ENCODE measurements at regions not wholly inside any gene's neighbourhood (a gene's known extent, or its start where the extent isn't known, plus 50 kb on each side); places are given as distances from the start of the nearest gene placed in this dataset.
"Not testable (repeated sequence)": the region's sequence is repeated elsewhere in the genome, so short reads cannot be mapped to it uniquely, and the experiment has no call there.

DNA sequence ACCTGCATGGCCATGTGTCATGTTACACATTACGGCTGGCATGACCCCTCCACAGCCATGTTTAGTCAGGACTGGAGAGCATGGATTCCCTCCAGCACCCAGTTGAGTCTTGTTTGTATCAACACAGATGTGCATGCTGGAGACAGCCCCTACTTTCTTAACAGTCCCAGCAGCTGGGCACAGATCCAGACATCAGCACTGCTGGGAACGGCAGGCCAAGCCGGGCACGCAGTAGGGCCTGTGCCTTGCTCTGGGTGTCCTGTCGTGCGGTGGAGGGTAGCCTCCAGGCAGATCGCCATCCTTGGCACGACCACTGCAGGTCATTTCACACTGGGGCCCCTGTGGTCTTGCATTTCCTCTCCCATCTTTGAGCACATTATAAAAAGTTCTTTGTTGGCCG, 381.4 kb downstream of the SMOC2 start:
- no peak for FAIRE-seq
- no peak for DNase-seq (ENCODE audit: extremely low spot score, insufficient read length, low read depth)

- DNase-seq (ENCODE audit: extremely low spot score, insufficient read length, low read depth) = no peak
- FAIRE-seq = no peak
Measured at GRCh38 chr6:168819546-168819945, 378.6 kb downstream of the SMOC2 start.

GRCh38 chr6:168817558-168818159, 376.7 kb downstream of the SMOC2 start:
- FAIRE-seq (no peak), DNase-seq (ENCODE audit: extremely low spot score, insufficient read length, low read depth) (no peak)

DNA sequence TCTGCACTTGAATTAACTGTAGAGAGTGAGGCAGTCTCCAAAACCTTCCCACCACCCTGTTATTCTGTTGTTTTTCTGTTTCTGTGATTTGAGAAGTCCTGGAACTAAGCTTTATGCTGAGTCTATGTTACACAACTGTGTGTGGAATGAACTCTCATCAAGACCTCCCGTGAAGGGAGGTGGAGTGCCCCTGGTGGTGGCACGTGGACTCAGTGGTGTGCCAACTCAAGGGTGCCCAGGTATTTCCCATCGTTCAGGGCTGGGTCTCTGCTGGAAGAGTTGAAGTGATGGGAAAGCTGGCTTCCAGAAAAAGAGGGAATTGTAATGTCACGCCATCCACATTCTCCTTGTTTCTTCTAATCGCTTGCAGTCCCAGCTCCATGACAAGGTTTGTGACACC, 374.2 kb downstream of the SMOC2 start:
- no peak for DNase-seq (ENCODE audit: extremely low spot score, insufficient read length, low read depth)
- no peak for FAIRE-seq

DNA sequence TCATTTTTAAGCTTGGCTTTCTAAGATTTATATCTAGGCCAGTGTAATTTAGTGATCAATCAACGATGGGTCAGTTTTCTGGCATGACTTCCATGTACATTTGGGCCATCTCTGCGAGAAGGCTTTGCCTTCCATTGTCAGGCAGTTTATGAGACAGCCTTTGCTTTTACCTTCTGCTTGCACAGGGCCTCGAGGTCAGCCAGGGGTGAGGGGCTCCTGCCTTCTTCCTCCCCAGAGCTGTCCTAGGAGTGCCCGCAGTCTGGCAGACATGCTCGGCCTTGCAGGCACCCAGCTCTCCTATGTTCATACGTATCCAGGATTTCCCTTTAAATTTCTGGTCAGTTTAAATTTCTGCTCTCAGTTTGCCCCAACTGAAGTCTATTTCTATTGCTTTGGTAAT, 367.2 kb downstream of the SMOC2 start:
- DNase-seq (ENCODE audit: extremely low spot score, insufficient read length, low read depth) = no peak
- no peak for FAIRE-seq

- DNase-seq (ENCODE audit: extremely low spot score, insufficient read length, low read depth) (no peak), FAIRE-seq (no peak)
Measured at GRCh38 chr6:168804331-168804730, 363.3 kb downstream of the SMOC2 start.

DNA sequence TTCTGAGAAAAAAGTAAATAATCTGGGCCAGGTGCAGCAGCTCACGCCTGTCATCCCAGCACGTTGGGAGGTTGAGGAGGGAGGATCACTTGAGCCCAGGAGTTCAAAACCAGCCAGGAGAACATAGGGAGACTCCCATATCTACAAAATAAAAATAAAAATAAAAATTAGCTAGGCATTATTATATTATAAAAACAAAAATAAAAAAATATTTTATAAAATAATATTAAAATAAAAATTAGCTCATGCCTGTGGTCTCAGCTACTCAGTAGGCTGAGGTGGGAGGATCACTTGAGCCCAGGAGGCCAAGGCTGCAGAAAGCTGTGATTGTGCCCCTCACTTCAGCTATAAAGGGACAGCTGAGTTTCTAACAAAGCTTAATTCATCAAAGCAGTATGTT, 362.9 kb downstream of the SMOC2 start:
- no peak for DNase-seq (ENCODE audit: extremely low spot score, insufficient read length, low read depth)
- FAIRE-seq = no peak

DNA sequence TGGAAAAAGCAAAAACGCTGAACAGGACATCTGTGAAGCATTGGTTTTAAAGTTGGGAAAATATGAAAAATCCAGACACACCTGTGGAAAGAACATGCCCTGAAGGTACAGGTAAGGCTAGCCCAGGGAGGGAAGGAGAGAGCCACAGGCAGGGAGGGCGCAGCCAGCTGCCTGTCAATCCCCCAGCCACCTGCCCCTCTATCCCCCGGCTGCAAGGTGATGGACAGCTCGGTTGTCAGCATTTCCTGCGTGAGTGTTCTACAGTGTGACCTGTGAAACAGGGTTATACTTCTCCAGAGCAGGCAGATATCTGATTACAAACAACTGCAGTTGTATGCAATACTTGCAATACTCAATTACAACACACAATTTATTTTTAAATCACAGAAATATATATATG, 358.1 kb downstream of the SMOC2 start:
- FAIRE-seq (no peak), DNase-seq (ENCODE audit: extremely low spot score, insufficient read length, low read depth) (no peak)

DNA sequence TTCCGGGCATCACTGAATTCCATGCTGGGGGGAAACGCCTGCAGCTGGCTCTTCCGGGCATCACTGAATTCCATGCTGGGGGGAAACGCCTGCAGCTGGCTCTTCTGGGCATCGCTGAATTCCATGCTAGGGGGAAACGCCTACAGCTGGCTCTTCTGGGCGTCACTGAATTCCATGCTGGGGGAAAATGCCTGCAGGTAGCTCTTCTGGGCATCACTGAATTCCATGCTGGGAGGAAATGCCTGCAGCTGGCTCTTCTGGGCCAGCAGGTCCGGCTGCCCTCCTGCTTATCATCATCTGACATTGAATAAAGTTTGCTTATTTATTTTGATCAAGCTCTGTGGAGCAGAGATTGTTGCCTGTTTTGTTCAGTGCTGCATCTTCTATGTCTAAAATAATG, 355.1 kb downstream of the SMOC2 start:
- DNase-seq (ENCODE audit: extremely low spot score, insufficient read length, low read depth) = no peak
- no peak for FAIRE-seq

DNA sequence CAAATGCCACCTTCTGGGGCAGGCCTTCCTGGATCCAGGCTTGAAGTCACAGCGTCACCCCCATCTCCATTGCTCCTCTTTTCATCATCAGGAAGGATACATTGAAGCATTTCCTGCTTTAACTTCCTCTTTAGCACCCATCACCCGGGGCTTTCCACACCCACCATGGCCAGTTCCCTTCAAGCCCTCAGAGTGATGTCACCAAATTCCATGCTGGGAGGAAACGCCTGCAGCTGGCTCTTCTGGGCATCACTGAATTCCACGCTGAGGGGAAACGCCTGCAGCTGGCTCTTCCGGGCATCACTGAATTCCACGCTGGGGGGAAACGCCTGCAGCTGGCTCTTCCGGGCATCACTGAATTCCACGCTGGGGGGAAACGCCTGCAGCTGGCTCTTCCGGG, 354.6 kb downstream of the SMOC2 start:
- FAIRE-seq; DNase-seq (ENCODE audit: extremely low spot score, insufficient read length, low read depth): not testable (repeated sequence)

DNA sequence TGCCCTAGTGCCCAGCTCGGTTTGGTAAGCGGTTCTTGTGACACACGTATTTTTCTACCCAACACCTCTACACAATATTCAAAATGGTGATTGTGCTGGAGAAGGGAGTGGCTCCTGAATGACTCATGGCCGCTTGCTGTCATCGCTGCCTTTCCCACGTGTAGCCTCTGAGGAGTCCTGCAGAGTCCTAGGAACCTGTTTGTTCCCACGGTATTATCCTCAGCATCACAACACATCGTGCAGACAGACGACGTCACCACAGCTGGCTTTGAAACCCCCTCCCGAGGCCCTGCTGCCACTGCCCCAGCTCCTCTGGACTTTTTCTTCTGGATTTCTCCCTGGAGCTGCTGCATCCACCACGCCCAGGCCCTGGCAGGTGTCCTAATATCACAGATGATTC, 353.5 kb downstream of the SMOC2 start:
- DNase-seq (ENCODE audit: extremely low spot score, insufficient read length, low read depth) = no peak
- no peak for FAIRE-seq

DNA sequence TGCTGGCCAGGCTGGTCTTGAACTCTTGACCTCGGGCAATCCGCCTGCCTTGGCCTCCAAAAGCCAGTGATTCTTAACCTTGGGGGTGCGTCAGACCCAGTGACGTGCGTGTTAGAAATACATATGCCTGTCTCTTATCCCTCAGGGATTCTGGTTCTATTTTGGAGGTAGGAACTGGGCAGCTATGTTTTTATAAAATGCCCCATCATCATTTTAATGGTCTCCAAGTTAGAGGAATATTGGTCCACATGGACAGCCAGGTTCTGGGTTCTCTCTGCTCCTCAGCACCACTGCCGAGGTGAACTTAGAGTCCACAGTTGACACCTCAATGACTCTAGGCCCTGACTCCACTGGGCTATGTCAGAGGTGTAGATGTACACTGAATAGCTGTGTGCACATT, 352.7 kb downstream of the SMOC2 start:
- DNase-seq (ENCODE audit: extremely low spot score, insufficient read length, low read depth) (no peak), FAIRE-seq (no peak)

GRCh38 chr6:168791917-168792316, 350.9 kb downstream of the SMOC2 start:
- no peak for FAIRE-seq

GRCh38 chr6:168789699-168790098, 348.7 kb downstream of the SMOC2 start:
- DNase-seq (ENCODE audit: extremely low spot score, insufficient read length, low read depth) (no peak), FAIRE-seq (no peak)

More at GRCh38 chr6:168791917-168792316, 350.9 kb downstream of the SMOC2 start:
- no peak for DNase-seq (ENCODE audit: extremely low spot score, insufficient read length, low read depth)

DNA sequence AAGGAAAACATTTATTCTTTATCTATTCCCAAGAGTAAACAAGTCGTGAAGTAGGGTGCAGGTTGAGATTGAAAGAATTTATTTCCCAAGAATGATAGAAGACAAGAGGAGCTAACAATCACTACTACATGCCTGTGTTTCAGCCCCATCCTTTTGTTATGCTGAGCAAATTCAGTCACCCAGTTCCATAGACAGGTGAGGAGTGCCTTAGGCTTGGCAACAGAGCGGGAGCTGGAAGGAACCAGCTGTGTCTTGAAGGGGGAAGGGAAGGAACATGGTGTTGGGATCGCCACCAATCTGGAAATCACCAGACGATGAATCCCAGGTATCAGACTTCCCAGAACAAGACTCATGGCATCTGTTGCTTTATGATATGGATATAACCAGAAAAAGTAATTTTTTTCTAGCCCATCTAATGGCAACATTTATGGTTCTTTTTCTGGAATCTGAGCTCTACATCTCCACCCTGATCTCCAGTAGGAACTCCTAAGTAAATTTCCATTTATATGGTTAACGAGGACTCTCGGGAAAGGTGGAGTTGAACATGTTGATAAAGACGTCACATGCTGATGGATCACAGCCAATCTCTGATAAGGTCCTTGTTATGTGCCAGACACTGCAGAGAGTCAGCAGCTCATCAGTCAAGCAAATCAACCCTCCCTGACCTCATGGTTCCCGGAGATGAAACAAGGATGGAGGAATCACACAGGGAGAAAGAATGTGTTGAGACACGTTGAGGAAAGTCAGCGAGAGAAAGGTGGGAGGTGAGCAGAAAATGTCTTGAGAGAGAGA, 344.9 kb downstream of the SMOC2 start:
- FAIRE-seq = no peak

GRCh38 chr6:168784426-168784825, 343.4 kb downstream of the SMOC2 start:
- DNase-seq (ENCODE audit: extremely low spot score, insufficient read length, low read depth) (no peak), FAIRE-seq (no peak)

More for the DNA sequence above, 344.9 kb downstream of the SMOC2 start:
- no peak for DNase-seq (ENCODE audit: extremely low spot score, insufficient read length, low read depth)

- DNase-seq (ENCODE audit: extremely low spot score, insufficient read length, low read depth) = no peak
- FAIRE-seq = no peak
Measured at GRCh38 chr6:168783720-168784119, 342.7 kb downstream of the SMOC2 start.

DNA sequence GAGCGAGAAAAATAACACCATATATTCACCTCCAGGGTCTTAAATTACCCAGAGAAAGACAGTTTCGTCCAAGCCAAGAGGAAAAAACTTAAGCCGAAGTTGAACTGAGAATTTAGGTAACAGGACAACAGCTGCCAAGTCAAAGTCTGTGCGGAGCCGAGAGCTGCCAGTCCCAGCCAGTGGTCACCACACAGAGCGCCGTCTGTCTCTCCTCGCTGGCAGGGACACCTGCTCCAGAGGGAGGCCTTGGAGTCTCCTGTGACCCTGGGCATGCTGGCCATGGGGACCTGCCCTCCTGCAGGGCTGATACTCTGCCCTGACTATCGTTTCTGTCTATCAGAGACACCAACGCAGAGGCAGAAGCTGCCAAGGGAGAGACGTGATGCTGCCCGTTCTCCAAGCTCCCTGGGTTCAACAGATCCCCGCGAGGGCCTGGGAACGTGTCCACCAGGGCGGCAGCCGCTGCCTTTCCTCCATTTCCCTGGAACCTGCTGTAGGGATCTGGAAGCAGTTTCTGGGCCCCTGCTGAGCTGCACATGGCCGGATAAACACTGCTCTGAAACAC, 341.3 kb downstream of the SMOC2 start:
- FAIRE-seq = no peak
- DNase-seq (ENCODE audit: extremely low spot score, insufficient read length, low read depth) = no peak

GRCh38 chr6:168778201-168778600, 337.2 kb downstream of the SMOC2 start:
- no peak for DNase-seq (ENCODE audit: extremely low spot score, insufficient read length, low read depth)
- no peak for FAIRE-seq

GRCh38 chr6:168774381-168774780, 333.4 kb downstream of the SMOC2 start:
- no peak for DNase-seq (ENCODE audit: extremely low spot score, insufficient read length, low read depth)
- FAIRE-seq = no peak

DNA sequence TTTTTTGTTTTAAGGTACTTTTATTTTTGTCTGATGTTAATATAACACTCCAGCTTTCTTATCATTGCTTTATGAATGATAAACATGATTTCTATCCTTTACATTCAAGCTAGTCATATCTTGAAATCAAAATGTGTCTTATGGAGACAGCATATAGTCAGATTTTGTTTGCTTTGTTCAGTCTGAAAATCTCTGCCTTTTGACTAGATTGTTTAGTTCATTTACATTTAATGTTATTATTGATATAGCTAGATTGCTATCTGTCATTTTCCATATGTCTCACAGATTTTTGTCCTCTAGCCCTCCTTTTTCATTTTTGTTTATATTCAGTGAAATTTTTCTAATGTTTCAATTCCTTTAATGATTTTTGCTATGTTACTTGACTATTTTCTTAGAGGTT, 332.8 kb downstream of the SMOC2 start:
- FAIRE-seq (no peak), DNase-seq (ENCODE audit: extremely low spot score, insufficient read length, low read depth) (no peak)
